ENCODE measurements at regions not wholly inside any gene's neighbourhood (a gene's known extent, or its start where the extent isn't known, plus 50 kb on each side); places are given as distances from the start of the nearest gene placed in this dataset.

DNA sequence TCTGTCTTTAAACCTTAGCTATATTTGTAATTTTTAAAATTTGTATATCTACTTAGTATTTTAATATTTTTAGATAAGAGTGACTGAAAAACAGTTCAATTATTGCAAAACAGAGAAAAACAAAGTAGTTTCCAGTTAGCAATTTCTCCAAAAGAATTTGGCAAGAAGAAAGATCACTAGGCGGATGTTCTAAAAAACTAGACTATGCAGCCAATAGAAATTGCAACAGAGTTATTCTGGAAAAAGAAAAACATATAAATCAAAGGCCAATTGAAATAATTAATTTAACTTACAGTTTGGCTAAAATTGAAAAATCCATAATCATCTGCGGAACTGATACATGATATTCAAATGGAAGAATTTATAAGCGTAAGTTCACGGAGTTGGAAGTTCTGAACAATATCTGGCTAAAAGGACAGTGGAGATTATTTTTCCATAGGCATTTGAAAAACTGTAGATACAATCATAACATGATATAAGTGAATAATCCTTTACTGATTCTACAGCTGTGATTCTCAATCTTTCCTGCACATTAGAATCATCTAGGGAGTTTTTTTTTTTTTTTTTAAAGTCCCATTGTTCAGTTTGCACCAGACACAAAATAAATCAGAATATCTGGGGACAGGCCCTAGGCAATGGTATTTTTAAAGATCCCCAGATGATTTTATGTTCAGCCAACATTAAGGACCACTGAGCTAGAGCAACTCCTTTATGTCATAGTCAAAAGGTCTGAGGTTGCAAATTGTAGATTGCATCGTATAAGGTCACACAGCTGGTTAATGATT lies 605.1 kb upstream of the DAB2 start:
- DNase-seq, result no peak

DNA sequence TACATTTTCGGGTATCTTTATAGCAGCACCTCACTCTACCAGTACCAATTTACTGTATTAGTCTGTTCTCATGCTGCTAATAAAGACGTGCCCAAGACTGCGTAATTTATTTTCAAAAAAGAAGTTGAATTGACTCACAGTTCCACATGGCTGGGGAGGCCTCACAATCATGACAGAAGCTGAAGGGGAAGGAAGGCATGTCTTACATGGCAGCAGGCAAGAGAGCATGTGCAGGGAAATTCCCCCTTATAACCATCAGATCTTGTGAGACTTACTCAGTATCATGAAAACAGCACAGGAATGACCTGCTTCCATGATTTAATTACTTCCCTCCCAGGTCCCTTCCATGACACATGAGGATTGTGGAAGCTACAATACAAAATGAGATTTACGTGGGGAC lies 602.6 kb upstream of the DAB2 start:
- no peak for DNase-seq

DNA sequence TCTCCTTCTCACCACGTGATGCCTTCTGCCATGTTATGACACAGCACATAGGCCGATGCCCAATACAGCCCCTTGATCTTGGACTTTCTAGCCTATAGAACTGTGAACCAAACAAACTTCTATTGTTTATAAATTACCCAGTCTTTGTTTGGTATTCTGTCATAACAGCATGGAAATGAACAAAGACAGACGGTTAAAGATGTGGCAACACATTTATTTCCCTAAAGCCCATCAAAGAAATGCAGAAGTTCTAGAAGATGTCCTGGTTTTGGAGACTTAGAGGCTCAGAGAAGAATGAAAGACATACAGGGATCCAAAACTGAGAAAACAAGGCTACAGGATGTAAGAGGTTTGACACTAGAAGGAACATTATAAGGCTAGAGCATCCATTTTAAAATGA lies 600.8 kb upstream of the DAB2 start:
- no peak for DNase-seq

DNA sequence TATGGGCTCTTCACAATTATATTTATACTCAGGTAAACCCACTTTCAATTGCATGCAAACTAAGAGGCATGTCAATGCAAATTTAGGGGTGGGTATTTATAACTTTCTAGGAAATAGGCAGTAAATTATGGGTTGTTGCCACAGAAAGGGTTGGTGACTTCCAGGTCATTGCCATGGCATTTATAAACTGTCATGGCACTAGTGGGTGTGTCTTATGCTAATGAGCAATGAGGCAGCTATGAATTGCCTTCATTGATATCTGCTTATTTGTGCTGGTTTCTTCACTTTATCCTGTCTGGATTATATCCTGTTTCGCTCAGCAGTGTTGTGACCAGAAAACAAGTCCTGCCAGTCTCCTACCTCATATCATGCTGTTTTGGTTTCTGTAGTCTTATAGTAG lies 597.3 kb upstream of the DAB2 start:
- no peak for DNase-seq

DNA sequence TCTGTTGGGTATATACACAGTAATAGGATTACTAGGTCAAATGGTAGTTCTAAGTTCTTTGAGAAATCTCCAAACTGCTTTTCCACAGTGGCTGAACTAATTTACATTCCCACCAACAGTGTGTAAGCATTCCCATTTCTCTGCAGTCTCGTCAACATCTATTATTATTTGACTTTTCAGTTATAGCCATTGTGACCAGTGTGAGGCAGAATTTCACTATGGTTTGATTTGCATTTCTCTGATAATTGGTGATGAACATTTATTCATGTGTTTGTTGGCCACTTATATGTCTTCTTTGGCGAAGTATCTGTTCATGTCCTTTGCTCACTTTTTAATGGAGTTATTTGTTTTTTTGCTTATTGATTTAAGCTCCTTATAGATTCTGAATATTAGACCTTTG lies 596.2 kb upstream of the DAB2 start:
- no peak for DNase-seq

DNA sequence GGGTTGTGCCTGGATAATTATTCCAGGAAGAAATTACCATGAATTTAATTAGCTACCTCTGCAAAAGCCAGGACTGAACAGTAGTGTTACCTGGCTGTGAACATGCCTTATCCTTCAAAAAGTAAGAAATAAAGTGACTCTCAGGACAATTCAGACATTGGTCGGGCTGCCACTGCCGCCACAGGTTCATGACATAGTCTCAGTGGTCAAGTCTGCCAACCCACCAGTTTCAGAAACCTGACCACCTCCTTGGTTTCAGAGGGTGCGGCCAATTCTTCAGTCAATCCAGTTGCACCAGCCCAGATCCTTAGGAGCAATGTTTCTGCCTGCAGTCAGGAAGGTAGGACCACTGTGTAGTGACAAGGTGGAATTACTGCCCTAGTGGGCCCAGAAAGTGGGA lies 593.1 kb upstream of the DAB2 start:
- DNase-seq, result no peak

DNA sequence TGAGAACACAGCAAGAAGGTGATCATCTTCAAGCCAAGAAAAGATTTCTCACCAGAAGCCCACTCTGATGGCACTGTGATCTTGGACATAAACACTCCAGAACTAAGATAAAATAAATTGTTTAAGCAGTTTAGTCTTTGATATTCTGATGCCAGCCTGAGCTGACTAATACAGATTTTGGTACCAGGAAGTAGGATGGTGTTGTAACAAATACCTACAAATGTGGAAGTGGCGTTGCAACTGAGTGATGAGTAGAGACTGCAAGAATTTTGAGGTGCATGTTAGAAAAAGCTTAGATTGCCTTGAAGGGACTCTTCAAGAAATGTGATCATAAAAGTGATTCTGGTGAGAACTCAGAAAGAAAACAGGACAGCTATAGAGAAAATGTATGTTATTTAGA lies 592.4 kb upstream of the DAB2 start:
- no peak for DNase-seq

DNA sequence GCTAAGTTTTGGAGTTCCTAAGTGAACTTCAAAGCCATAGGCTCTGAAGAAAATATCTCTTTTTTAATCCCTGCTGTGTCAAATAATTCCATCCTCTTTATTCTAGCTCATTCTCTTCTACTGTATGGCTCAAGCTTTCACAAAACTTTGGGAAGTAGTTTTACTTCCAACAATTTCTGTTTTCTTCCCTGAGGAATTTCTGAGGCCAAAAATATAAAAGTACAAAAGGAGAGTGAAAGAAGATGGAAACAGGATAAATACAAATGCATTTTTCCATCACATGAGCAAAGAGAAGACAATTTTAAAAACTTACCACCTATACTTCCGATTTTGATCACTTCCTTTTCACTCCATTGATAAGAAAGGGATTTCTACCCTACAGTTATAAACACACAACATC lies 585.7 kb upstream of the DAB2 start:
- no peak for DNase-seq

DNA sequence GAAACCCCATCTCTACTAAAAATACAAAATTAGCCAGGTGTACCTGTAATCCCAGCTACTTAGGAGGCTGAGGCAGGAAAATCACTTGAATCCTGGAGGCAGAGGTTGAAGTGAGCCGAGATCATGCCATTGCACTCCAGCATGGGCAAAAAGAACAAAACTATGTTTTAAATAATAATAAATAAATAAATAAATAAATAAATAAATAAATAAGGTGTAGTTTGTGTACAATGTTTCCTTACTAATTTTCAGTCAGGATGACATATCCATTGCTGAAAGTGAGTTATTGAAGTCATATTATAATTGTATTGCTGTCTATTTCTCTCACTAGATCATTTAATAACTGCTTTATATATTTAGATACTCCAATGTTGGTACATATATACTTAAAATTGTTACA lies 581.5 kb upstream of the DAB2 start:
- no peak for DNase-seq

DNA sequence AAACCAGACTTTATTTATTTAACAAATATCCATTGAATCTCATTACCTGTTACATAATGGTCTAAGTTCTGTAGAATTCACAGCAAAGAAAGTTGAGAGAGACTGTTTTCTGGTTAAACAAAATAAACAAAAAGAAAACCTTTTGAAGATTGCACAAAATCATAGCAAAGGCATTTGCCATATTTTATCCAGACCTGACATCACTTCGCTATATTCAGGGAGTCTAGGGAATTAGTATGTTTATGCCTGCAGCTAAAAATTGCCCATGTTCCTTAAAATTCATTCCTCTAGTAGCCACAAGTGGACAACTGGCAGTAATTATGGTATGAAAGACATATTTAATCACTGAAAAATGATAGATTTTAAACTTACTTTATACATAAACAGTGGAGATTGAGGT lies 577.0 kb upstream of the DAB2 start:
- no peak for DNase-seq

DNA sequence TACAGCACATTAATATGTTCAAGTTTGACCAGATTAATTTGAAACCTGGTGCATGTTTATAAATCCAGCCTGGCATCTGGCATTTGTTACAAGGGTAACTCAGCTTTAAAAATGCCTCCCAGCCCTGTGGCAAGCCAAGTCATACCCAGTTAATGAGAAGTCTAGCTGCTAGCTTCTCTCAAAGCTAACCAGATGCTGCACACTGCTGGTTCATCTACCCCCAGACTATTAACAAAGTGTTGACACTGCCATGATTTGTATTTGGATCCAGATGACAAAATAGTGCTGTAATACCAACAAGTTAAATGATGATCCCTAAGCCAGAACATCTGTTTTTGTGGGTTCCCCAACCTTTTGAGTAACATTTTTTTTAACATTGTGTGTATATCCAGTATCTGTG lies 573.7 kb upstream of the DAB2 start:
- DNase-seq, result no peak

DNA sequence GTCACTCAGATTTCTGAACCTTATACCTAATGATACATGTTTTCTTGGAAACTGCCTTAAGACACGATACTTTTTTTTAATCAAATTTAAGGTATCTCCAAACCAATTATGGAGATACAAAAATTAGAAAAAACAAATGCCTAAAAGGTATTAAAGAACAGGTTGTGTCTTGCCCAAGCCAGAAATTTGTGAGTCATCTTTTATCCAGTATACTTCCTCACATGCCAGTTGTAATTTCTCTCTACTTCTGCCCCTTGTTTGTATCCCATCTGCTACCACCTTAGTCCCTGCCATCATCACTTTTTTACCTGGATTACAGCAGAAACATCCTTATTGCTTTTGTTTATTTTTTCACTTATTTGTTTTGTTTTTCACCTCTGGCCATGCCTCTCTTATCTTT lies 571.2 kb upstream of the DAB2 start:
- no peak for DNase-seq

DNA sequence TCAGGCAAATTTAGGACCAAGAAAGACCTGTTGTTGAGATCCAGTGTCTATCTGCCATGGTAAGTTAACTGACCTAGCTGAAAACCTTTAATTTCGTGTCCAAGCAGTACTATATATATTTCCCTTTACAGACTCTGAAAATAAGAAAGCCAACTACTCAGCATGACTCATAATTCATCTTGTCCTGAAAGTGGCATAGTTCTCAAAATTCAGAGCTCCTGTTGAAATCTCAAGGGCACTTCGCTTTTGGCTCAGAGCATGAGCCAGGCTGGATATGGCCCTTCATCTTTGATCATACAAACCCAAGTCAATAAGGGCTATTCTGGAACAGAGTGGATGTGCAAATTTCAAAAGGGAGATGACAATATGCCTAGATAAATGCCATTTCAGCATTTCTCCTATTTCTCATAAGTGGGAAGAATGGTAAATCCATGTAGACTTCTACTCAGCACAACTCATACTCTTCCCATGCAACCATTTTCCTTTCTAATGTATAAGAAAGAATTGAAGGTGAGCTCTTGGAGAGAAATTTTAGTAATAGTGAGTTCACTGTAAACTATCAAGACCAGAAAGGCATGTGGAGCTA lies 567.9 kb upstream of the DAB2 start:
- no peak for DNase-seq

DNA sequence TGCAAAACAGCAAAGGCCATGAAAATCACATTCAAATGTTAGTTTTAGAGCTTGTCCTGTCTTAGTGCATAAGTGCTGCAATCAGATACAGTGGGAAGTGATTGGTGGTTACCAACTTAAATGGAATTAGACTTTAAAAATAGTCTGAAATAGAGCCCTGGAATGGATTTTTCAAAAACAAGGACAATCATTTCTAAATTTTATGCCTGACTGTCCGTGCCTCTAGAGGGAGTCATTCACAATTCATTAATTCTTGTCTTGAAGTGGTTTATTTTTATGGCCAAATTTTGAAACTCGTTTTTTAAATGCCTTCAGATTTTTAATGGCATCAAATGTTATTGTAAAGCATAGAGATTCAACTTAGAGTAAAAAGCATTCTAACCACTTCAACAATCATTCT lies 561.8 kb upstream of the DAB2 start:
- DNase-seq, result no peak

DNA sequence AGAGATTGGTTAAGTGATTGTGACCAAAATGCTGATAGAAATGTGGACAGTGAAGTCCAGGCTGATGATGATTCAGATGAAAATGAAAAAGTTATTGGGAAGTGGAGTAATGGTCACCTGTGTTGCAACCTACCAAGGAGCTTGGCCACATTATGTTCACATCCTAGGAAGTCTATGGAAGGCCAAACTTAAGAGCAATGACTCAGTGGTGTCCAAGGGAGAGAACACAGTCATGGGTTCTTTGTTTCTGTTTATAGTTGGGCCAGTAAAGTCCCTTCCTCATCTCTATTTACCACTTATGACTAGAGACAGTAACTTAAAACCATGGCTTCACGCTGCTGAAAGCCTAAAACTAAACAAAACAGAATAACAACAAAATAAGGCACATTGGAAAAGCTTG lies 555.3 kb upstream of the DAB2 start:
- DNase-seq, result no peak

DNA sequence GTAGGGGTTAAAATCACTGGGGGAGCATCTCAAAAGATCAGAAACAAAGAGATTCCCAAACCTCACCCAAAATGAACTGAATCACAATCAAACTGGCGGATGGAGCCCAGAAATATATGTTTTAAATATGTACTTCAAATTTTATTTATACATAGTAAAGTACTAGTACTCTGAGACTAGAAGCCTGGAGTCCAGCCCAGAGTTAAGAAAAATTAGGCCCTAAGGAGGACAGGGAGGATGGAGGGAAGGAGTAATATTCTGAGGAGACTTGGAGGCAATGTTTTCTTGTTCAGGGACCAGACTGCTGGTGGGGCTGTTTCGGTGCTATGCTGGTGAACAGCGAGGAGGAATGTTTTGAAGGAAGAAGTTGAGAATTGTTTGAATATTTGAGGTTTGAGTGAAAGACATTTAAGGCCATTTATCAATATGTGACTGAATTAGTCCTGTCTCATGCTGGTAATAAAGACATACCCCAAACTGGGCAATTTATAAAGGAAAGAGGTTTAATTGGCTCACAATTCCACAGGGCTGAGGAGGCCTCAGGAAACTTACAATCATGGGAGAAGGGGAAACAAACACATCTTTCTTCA lies 552.4 kb upstream of the DAB2 start:
- DNase-seq, result no peak

DNA sequence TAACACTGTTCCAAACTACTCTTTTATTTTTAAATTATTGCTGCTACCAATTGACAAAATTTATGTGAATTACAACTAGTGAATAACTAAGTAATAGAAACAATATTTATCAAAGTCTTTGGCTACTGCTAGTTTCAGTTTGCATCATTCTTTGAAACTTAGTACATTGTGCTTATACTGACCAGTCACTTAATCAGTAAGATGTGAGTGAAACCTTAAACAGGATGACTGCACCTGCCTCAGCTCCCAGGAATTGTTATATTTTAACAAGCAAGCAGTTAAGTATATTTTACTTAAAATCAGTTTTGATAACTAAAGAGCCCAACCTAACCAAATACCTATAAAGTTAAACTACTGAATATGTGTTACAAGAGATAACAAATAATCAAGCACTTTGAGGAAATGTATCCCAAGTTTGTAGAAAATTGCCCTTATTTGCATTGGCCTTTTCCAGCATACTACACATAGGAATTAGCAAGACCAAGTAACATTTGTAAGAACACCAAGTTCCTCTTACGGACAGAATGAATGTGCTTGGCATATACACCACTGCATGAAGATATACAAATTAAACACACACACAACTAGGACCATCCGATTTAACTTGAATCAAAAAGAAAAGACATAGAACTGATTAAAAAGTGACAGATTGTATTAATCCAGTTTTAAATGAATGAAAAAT lies 545.5 kb upstream of the DAB2 start:
- no peak for DNase-seq

DNA sequence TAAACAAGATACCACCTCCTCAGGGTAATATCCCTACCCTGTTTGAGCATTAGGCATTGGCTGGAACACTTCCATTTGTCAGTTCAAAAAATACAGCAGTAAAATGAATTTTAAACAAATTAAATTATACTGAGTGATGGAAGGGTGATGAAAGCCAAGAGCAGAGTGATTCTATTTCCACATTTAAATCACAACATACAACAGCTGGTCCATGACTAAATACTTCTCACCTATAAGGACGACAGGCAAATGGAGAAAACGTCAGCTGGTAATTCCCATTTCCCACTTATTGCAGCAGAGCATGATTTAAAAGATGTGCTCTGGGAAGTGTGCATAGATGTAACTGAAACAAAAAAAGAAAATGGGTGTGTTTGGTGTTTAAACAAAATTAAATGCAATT lies 543.6 kb upstream of the DAB2 start:
- no peak for DNase-seq

DNA sequence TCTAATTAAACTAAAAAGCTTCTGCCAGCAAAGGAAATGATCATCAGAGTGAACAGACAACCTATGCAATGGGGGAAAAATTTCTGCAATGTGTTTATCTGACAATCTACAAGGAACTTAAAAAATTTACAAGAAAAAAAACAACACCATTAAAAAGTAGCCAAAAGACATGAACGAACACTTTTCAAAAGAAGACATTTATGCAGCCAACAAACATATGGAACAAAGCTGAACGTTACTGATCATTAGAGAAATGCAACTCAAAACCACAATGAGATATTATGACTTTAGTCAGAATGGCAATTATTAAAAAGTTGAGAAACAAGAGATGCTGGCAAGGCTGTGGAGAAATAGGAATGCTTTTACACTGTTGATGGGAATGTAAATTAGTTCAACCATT lies 530.4 kb upstream of the DAB2 start:
- no peak for DNase-seq

DNA sequence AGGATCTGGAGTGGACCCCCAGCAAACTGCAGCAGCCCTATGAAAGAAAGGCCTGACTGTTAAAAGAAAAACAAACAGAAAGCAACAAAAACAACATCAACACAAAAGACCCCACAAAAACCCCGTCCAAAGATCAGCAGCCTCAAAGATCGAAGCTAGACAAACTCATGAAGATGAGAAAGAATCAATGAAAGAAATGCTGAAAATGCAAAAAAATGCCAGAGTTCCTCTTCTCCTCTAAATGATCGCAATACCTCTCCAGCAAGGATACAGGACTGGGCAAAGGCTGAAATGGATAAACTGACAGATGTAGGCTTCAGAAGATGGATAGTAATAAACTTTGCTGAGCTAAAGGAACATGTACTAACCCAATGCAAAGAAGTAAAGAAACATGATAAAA lies 526.3 kb upstream of the DAB2 start:
- no peak for DNase-seq

DNA sequence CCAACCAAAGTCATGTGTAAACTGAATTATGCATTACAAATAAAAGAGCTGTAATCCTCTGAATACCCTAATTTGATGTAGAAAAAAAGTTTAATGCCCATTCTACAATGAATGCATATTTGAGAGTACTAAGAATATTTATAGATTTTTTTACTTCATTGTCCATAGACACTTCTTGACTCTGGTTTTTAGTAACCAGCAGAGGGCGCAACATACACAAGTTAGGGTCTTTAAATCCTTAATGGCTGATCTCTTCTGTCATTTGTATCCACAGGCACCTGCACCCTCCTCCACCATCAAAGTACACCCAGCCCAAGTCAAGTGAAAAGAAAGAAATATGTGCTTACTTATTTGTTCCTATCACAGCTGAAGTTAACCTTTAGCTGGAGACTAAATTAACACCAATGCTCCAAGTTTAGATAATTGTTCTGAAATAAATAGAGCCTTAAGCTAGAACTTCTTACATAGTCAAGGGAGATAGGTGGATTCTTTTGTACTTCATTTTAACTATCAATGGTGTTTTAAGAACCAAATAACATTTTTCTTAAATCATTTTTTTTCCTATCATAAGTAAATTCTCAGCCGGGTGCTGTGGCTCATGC lies 524.2 kb upstream of the DAB2 start:
- peak; percentile 63 for DNase-seq

DNA sequence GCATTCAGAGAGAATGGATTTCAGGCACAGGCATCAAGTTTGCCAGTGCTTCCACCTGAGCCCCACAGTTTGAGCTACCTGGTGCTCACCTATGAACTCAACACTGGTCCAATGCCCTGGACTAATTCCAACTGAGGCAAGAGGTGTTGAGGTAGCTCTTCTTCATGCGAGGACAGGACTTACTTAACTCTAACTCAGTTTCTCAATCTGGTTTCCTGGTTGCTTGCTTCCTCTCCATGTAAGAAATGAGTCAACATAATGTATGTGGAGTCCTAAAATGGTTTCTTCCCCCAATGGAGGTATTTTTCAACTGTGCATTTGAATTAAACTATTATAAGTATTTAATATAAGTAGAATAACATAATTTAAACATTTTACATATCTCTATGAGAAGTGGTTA lies 523.6 kb upstream of the DAB2 start:
- no peak for DNase-seq

DNA sequence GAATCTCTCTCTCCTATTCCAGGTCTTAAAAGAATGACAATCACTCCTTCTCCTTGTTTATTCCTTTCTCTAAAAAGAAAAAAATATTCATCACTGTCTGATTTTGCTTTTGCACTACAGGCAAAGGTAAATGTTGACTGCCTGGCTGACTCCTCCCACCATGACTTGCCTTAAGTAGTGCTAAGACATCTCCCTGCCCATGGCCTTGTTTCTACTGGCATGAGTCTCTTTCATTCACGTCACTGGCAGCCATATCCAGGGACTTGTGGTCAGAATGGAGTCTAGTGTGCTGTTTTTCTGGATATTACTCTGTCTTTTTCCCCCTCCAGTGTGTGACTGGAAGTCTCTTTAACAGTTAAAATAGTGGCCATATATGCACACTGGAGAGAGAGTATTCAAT lies 522.9 kb upstream of the DAB2 start:
- no peak for DNase-seq
